Hematopoietic multipotent progenitor cell treated with erythropoietin and hydrocortisone succinate and interleukin-3 and kit ligand, for 15 days (in vitro differentiated cells): ENCODE measurements at regions not wholly inside any gene's neighbourhood (a gene's known extent, or its start where the extent isn't known, plus 50 kb on each side); places are given as distances from the start of the nearest gene placed in this dataset.

ENCODE experiments used
- DNase-seq: peaks from one replicate; pipeline ENCODE4 v3.0.0-alpha.2; 2015; ENCODE audit warnings: low spot score

- DNase-seq, result no peak
Measured at GRCh38 chr16:65308506-65308905, 186.6 kb upstream of the CDH11 start.

- DNase-seq, result no peak
Measured at GRCh38 chr16:65307286-65307685, 185.4 kb upstream of the CDH11 start.

DNA sequence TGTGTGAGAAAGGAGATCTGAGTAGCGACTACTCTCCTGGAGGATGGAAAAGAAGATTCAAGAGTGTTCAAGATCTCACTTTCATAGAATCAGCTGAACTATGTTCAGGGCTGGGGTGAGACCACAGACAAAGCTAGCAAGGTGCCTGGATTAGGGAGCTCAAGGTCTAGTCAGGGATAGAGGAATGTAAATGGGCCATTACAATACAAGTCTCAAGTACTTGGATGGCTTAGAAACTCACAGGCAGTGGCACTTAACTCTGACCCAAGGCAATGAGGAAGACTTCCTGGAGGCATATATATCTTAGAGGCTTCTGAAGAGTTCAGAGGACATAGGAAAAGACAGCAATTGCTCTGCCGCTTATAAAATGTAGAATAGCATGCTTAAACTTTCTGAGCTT, 184.9 kb upstream of the CDH11 start:
- DNase-seq, result no peak

GRCh38 chr16:65306300-65306699, 184.4 kb upstream of the CDH11 start:
- DNase-seq, result no peak

DNA sequence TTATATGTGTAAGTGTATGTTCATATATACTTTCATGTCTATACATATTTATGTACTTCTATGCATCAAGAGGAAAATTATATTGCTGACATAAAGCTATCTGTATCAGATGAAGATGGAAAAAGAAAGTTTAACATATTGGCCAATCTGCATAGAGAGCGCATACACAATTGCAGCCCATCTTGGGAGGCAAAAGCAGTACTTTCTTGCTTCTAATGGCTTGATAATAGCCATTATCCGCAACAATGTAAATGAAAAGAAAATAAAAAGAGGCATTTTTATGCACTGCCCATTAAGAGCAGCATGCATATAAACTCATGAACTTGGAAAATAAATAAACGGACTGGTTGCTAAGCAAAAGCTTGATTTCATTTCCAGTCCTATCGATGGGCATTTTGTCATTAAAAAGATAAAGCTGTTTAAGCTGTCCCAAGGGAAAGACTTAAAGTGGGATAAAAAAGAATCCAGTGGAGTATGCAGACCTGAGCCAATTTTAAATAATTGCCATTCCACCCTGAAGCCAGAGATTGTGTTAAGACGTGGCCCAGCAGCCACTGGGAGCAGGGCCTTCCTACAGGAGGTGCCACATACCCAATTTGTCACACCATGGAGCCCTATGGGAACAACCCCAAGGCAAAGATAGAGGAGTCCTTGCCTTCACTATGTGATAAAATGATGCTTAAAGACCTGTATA, 183.6 kb upstream of the CDH11 start:
- no peak for DNase-seq

- no peak for DNase-seq
Measured at GRCh38 chr16:65301029-65301428, 179.2 kb upstream of the CDH11 start.

DNA sequence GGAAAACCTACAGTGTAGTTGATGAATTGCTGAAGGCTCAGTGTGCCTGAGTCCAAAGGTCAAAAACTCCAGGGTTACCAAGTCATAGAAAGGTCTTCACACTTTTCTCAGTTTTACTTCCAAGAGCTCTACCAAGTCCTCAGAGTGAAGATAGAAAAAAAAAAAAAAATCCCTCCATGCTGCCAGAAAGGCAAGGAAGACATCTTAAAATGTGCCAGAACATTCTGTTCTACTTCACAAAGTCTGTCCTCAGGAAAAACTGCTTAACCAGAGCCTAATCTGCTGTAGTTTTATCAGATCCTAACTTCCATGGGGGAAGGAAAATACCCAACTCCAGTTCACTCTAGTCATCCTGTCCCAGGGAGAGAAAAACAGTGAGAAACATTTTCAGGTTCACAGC, 175.6 kb upstream of the CDH11 start:
- DNase-seq, result no peak

DNA sequence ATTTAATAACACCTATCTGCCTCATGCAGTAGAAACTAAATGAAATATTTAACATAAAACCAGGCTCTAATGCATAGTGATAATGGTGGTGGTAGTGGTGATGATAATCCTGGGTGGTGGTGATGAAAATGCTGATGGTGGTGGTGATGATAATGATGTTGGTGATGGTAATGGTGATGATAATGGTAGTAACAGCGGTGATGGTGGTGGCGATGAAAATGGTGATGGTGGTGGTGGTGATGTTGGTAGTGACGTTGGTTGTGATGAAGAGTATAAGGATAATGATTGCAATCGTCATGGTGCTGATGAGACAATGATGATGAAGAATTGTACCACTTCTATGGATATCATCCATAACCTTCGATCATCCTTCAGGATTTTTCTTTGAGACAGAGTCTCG, 173.7 kb upstream of the CDH11 start:
- no peak for DNase-seq

DNA sequence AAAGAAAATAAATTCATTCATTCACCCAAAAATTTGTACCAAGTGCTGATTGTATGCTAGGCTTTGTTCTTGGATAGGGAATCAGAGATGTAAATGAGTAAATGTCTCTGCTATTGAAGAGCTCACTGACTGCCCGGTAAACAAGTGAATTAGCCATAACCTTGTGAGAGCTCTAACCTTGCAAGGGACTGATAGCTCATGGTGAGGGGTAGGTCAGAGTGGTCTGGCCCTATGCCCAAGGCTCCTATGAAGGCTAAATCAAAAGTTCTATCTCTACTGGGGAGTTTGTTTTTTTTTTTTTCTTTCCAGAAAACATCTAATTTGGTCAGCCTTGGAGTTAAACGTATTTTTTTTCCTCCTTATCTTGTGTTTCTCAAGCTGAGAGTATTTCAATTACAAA, 172.8 kb upstream of the CDH11 start:
- no peak for DNase-seq

DNA sequence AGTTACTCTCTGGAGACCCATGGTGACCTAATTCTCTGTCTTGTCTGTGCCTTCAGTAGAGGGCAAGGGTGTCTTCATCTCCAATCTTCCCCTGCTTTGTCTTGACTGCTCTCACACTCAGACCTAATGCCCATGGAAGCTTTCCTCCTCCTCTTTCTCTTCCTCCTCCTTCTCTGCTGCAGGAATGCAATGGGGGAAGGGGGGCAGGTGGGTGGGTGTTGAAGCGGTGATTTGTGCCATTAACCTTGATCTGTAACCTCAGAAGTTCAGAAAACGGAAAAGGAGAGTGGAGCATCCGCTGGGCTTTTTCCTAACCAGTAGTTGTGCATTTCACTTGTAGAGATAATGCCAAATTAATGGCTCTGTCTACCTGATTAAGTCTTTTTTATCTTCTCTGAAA, 172.3 kb upstream of the CDH11 start:
- DNase-seq, result no peak

GRCh38 chr16:65289022-65289421, 167.2 kb upstream of the CDH11 start:
- DNase-seq, result no peak

- DNase-seq, result no peak
Measured at GRCh38 chr16:65287307-65287706, 165.4 kb upstream of the CDH11 start.

GRCh38 chr16:65285128-65286048, 163.5 kb upstream of the CDH11 start:
- DNase-seq, result no peak

GRCh38 chr16:65284626-65285025, 162.8 kb upstream of the CDH11 start:
- no peak for DNase-seq

DNA sequence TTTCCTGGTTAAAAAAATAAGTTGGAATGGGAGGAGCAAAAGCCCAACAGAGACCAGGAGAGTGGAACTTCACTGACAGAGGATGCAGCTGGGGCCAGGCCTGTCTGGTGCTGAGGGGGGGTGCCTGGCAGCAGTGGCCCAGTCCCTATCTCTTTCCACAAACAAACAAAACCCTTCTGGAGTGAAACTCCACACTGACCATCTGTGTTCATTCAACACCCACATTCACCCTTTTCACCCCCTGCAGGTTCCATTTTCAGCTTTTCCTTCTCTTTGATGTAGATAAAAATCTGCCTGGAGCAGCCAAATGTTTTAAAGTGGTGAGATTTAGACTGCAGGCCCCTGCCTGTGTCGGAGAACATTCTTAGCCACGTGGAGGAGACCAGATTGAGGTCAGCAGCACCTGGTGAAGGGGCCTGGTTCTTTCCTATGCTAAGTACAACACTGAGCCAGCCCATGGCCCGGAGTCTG, 161.4 kb upstream of the CDH11 start:
- DNase-seq, result no peak

DNA sequence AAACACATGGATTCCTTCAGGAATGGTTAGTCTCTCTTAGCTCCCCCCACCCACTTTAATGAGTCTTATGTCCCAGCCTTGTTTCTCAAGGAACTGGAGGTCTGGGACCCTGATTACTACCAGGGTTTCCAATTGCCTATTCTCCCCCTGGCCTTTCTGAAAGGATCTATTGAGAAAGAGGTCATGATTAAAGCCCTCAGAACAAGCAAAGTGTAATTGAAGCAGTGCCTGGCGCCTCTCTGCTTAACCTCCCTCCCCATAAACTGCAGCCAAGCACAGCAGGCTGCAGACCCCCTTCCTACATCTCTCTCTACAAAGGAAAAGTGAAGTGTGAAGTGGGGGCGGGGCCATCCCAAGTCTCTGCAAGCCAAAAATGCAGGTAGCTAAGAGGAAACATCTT, 159.7 kb upstream of the CDH11 start:
- DNase-seq, result no peak

DNA sequence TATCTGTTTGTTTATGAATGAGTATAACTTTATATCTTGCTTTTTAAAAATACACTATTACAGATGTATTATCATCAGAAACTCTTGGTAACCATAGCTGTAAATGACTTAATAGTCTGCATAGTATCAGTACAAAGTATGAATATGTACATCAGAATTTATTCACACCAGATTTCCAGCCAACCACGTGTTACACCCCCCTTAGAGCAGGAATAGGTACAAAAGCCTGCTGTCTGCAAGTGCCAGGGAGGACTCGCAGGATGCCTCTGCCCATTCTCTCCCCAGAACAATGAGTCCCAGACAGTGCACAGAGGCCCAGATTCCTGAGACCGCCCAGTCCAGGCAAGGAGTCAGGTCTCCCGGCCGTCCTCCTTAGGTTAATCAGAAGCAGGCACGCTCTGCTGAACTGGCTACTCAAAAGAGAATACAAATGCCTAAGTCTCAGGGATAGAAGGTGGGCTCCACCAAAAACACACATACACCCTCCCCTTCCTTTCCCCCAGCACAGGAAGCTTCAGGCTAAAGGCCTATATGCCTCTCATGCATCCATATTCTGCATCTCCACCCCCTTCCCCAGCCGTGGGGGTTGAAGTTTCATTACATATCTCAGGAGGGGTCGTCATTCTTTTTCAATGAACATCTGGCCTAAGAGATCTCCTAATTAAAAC, 159.1 kb upstream of the CDH11 start:
- no peak for DNase-seq

DNA sequence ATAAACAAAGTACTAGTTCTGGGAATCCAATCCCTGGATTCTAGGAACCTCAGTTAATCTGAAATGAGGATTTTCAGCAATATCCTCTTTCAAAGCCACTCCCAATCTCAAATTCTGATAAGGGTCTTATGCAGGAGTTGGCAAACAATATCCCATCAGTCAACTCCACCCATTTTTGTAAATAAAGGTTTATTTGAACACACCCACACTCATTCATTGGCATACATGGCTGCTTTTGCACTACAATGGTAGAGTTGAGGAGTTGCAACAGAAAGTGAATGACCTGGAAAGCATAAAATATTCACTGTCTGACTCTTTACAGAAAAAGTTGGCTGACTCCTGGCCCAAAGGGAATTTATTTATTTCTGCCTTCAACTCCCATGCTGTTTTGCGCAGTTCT, 157.7 kb upstream of the CDH11 start:
- no peak for DNase-seq

- no peak for DNase-seq
Measured at GRCh38 chr16:65278874-65279273, 157.0 kb upstream of the CDH11 start.

GRCh38 chr16:65274566-65274965, 152.7 kb upstream of the CDH11 start:
- no peak for DNase-seq

DNA sequence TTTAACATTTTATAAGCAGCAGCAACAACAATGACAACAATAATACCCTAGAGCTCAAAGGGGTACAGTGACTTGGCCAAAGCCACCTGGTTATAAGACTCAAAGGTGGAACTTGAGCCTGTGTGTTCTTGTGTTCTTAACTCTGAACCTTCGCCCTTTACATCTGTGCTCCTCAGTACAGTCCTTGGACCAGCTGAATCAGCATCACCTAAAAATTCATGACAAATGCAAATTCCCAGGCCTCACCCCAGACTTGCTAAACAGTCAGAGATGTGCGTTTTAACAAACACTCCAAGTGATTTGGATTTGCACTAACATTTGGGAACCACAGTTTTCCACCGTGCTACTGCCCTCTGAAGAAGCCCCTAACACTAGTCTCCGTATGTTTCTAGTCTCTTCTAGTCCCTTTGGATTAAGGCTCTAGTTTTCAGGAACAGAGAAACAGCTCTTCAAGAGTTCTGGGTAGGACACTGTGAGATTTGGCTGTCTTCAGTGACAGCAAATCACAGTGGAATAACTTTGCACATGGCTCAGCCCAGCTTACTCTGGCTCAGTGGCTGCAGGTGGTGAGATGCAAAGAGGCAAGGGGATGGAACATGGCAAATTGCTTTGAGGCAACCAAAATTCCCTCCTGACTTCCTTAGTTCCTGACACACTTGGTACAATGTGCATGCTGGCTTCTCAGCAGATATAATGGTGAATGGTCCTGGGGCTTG, 151.0 kb upstream of the CDH11 start:
- DNase-seq, result no peak

DNA sequence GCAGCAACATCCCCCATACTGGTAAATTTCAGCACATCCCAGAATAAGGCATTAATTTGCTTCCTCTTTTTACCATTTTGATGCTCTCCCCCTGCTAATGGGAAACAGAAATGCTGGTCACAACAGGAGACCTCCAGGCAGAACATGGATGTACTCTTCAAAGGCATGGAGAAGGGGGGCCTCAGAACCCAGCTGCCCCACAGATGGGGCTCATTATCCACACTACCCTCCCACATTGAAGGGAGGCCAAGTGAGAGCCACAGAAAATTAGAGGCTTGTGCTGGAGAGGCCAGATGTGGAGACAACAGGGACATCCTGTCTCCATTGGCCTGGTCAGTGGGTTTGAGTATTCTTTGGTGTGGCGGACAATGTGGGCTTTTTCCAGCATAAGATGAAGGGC, 150.1 kb upstream of the CDH11 start:
- no peak for DNase-seq
